ENCODE measurements at regions not wholly inside any gene's neighbourhood (a gene's known extent, or its start where the extent isn't known, plus 50 kb on each side); places are given as distances from the start of the nearest gene placed in this dataset.

DNA sequence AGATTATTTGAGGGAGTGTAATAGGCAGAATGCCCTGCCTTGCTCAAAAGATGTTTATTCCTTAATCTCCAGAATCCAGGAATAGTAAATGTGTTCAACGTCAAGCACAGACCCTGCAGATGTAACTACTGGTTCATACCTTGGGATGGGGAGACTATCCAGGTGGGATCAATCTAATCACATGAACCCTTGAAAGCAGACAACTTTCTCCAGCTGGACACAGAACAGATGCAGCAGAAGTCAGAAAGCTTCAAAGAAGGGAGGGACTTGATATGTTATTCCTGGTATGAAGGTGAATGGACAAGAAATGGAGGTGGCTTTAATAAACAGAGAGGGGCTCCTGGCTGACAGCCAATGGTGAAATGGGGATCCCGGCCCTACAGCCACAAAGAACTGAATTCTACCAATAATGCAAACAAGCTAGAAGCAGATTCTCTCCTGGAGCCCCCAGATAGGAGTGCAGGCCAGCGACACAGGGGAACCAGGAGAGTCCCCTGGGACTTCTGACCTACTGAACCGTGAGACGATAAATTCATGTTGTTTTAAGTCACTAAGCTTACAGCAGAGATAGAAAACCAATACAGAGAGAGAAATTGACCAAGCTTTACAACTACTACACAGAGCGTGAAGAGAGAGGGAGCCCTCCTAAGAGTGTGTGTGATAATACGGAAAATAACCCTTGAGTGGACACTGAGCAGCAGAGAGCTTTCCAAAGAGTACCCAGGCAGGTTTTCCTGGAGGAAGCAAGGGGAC lies 133.5 kb upstream of the TMEM132C start:
- ATAC-seq (ENCODE audit: insufficient number of reproducible peaks, low FRiP score, low read depth) (no peak), DNase-seq (ENCODE audit: low spot score) (no peak)
- TF ChIP-seq, protein P1, sequence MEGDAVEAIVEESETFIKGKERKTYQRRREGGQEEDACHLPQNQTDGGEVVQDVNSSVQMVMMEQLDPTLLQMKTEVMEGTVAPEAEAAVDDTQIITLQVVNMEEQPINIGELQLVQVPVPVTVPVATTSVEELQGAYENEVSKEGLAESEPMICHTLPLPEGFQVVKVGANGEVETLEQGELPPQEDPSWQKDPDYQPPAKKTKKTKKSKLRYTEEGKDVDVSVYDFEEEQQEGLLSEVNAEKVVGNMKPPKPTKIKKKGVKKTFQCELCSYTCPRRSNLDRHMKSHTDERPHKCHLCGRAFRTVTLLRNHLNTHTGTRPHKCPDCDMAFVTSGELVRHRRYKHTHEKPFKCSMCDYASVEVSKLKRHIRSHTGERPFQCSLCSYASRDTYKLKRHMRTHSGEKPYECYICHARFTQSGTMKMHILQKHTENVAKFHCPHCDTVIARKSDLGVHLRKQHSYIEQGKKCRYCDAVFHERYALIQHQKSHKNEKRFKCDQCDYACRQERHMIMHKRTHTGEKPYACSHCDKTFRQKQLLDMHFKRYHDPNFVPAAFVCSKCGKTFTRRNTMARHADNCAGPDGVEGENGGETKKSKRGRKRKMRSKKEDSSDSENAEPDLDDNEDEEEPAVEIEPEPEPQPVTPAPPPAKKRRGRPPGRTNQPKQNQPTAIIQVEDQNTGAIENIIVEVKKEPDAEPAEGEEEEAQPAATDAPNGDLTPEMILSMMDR (IDR thresholded peaks at IDR 0.05): no peak
- no peak overlapping the region for H3K4me3 ChIP-seq
- H3K27me3 ChIP-seq (replicated peaks; ENCODE audit: insufficient read depth): no peaks in the 10 kb centered on the region
- H3K4me1 ChIP-seq (ENCODE audit: control insufficient read depth in 1 of 2, low read depth in 2 of 2): no peaks in the 10 kb centered on the region
- no peak overlapping the region for H3K27ac ChIP-seq
- no peaks in the 10 kb centered on the region for H3K9me3 ChIP-seq
- no peaks in the 10 kb centered on the region for H3K36me3 ChIP-seq

DNA sequence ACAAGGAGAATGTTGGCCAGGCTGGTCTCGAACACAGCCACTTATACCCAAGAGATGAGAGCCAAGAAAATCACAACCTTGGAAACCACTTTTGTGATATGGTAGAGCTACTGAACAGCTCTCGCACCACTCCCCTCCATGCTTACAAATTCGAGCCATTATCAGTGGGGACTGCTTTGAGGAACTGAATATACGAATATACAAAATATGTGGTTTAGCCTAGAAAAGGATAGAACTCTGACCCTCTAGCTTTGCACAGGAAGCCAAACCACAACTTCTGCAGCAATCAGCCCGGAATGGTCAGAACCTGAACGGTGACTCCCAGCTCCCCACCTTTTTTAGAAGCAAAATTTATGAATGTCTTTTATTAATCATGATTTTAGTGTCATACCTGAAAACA lies 129.8 kb upstream of the TMEM132C start:
- no peaks in the 10 kb centered on the region for H3K36me3 ChIP-seq
- no peaks in the 10 kb centered on the region for H3K9me3 ChIP-seq
- ATAC-seq (ENCODE audit: insufficient number of reproducible peaks, low FRiP score, low read depth) (no peak), DNase-seq (ENCODE audit: low spot score) (no peak)
- TF ChIP-seq, protein P1 (IDR thresholded peaks at IDR 0.05): no peak
- H3K4me1 ChIP-seq (ENCODE audit: control insufficient read depth in 1 of 2, low read depth in 2 of 2): no peaks in the 10 kb centered on the region
- H3K27ac ChIP-seq: no peak overlapping the region
- H3K27me3 ChIP-seq (replicated peaks; ENCODE audit: insufficient read depth): no peaks in the 10 kb centered on the region
- no peak overlapping the region for H3K4me3 ChIP-seq

DNA sequence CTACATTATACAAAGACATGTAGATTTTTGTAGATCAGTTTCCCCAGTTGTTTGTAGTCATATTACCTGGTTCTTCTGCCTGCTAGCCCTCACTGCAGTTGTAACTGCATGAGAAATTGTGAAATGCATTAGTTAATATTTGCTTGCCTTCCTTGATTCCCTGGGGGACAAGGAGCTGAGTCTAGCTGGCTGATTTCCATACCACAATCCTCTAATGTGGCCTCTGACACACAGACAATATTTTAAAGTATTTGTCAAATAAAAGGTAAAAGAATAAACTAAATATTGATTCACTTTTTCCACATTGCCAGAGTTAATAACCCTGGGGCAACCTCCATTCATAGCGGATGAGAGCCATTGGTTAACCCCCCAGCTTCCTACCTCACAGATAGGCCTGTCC lies 128.8 kb upstream of the TMEM132C start:
- no peak overlapping the region for H3K4me3 ChIP-seq

DNA sequence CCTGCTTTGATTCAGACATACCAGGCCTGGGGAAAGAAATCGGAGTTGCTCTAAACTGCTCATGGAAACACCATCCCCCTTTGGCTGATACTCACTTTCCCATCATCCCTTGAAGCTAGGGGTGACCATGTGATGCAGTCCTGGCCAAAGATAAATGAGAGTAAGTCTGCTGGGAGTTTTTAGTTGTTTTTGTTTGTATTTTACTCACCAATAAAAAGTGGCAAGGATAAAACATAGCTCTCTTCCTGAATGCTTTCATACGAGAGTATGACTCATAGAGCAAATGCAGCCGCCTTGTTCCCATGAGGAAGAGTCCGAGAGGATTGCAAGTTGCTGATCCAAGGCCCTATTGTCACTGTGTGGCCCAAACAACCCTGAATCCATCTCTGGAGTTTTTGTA lies 126.4 kb upstream of the TMEM132C start:
- TF ChIP-seq, protein P1 (IDR thresholded peaks at IDR 0.05): no peak
- Histone ChIP-seq H3K4me1 (ENCODE audit: control insufficient read depth in 1 of 2, low read depth in 2 of 2) (no peaks in the 10 kb centered on the region), H3K27ac (no peak overlapping the region), H3K27me3 (replicated peaks; ENCODE audit: insufficient read depth) (no peaks in the 10 kb centered on the region), H3K36me3 (no peaks in the 10 kb centered on the region), H3K9me3 (no peaks in the 10 kb centered on the region), H3K4me3 (no peak overlapping the region)
- ATAC-seq (ENCODE audit: insufficient number of reproducible peaks, low FRiP score, low read depth): no peak
- no peak for DNase-seq (ENCODE audit: low spot score)

More for the DNA sequence above, 128.8 kb upstream of the TMEM132C start:
- Histone ChIP-seq H3K27me3 (replicated peaks; ENCODE audit: insufficient read depth) (no peaks in the 10 kb centered on the region), H3K9me3 (no peaks in the 10 kb centered on the region), H3K36me3 (no peaks in the 10 kb centered on the region), H3K27ac (no peak overlapping the region), H3K4me1 (ENCODE audit: control insufficient read depth in 1 of 2, low read depth in 2 of 2) (no peaks in the 10 kb centered on the region)
- TF ChIP-seq, protein P1 (IDR thresholded peaks at IDR 0.05): no peak
- DNase-seq (ENCODE audit: low spot score): no peak
- no peak for ATAC-seq (ENCODE audit: insufficient number of reproducible peaks, low FRiP score, low read depth)

DNA sequence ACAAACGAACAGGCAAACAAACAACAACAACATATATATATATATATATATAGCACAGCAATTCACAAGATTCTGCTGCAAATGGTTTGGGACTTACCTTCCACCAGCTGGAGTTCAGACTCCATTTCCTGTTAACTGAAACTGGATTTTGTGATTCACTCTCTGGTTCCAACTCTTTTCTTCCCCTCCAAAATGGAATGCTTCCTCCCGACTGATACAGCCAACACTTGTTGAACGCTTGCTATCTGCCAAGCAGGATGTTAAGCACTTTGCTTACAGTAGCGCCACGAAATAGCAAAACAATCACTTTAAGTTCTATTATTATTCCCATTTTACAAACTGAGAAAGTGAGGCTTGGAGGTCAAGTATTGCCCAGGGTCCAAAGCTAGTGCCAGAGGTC lies 116.0 kb upstream of the TMEM132C start:
- DNase-seq (ENCODE audit: low spot score): no peak
- TF ChIP-seq, protein P1 (IDR thresholded peaks at IDR 0.05): no peak

More for the DNA sequence above, 116.0 kb upstream of the TMEM132C start:
- Histone ChIP-seq H3K36me3 (no peaks in the 10 kb centered on the region), H3K4me3 (no peak overlapping the region), H3K27ac (no peak overlapping the region), H3K9me3 (no peaks in the 10 kb centered on the region), H3K4me1 (ENCODE audit: control insufficient read depth in 1 of 2, low read depth in 2 of 2) (no peaks in the 10 kb centered on the region), H3K27me3 (replicated peaks; ENCODE audit: insufficient read depth) (no peaks in the 10 kb centered on the region)
- ATAC-seq (ENCODE audit: insufficient number of reproducible peaks, low FRiP score, low read depth): no peak
